Activated T-helper 17 cell treated with anti-CD3 and anti-CD28 coated beads, Interleukin-2, amount 50 U/mL, for 72 hours (primary cell): ENCODE measurements at regions not wholly inside any gene's neighbourhood (a gene's known extent, or its start where the extent isn't known, plus 50 kb on each side); places are given as distances from the start of the nearest gene placed in this dataset.

Experiments used
- ATAC-seq: fragments of 150-1000 bp; cut with Tn5 transposase; replicated peaks from 2 replicates; pipeline ENCODE4 v1.10.0; 2021; ENCODE audit warnings: mild to moderate bottlenecking, moderate library complexity
- H3K27ac Mint-ChIP-seq: one replicate; pipeline ENCODE4 v1.8.0; 2022; ENCODE audit warnings: mixed read lengths
- H3K27me3 Mint-ChIP-seq: one replicate; pipeline ENCODE4 v1.8.0; 2022; ENCODE audit warnings: mixed read lengths
- H3K36me3 Mint-ChIP-seq: one replicate; pipeline ENCODE4 v1.8.0; 2022; ENCODE audit warnings: low read depth, mild to moderate bottlenecking, mixed read lengths
- H3K4me1 Mint-ChIP-seq: one replicate; pipeline ENCODE4 v1.8.0; 2022; ENCODE audit warnings: mixed read lengths
- H3K4me3 Mint-ChIP-seq: one replicate; pipeline ENCODE4 v1.8.0; 2022; ENCODE audit warnings: mild to moderate bottlenecking, mixed read lengths
- H3K9me3 Mint-ChIP-seq: one replicate; pipeline ENCODE4 v1.8.0; 2022; ENCODE audit warnings: mixed read lengths

DNA sequence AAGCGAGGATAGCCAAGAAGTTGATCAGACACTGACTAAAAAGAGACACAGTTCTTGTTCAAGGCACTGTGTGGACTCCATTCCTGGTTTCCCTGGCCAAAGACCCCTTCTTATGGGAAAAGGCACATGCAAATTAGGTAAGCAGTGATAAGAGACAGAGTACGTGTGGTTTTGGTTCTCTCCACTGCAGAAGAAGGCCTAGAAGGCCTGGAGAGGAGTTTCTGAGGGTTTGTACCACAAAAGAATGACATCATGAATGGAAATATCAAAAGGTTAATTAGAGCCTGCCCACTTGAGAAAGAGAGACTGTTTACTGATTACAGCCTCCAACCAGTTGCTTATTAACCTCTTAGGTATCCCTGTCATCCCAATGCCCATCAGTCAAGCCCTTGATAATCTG lies 137.5 kb downstream of the ZNF365 start:
- no peak overlapping the region for H3K27ac Mint-ChIP-seq
- peaks cover 12% of the 10 kb centered on the region for H3K27me3 Mint-ChIP-seq
- H3K36me3 Mint-ChIP-seq = no peaks in the 10 kb centered on the region
- no peak overlapping the region for H3K4me3 Mint-ChIP-seq
- ATAC-seq = peak; percentile 72
- H3K9me3 Mint-ChIP-seq = no peaks in the 10 kb centered on the region
- no peaks in the 10 kb centered on the region for H3K4me1 Mint-ChIP-seq

DNA sequence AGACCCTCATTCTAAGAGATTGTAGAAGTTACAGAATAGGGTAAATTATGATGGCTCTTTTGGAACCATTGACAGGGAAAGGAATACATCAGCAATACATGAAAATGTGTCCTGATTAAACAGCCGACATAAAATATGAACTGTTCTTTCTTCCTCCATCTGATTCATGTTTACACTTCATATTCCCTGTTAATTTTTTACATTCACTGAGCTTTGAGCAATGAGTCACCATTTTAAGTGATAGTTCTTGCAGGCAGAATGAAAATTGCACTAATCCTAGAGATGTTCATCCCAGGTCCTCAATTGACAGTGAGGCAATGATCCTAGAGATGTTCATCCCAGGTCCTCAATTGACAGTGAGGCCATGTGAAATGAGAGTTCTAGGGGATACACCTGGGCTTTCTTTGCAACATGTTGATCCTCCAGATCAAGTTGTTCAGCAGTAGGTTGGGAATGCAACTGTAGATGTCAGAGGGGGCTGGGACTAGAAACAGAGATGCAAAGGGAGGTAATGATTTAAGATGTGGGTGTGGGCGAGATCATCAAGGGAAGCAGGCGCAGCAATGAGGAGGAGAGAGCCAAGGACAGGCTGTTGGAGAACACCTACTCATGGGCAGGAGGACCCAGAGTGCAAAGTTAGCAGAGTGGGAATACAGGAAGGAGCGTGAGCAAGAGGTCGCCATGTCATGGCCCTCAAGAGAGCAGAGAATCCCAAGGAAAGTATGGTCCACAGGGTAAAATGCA lies 138.7 kb downstream of the ZNF365 start:
- H3K9me3 Mint-ChIP-seq = no peaks in the 10 kb centered on the region
- H3K36me3 Mint-ChIP-seq = no peaks in the 10 kb centered on the region
- no peak overlapping the region for H3K27ac Mint-ChIP-seq
- H3K4me1 Mint-ChIP-seq = no peaks in the 10 kb centered on the region
- ATAC-seq = no peak
- H3K27me3 Mint-ChIP-seq = peaks cover 14% of the 10 kb centered on the region
- no peak overlapping the region for H3K4me3 Mint-ChIP-seq

DNA sequence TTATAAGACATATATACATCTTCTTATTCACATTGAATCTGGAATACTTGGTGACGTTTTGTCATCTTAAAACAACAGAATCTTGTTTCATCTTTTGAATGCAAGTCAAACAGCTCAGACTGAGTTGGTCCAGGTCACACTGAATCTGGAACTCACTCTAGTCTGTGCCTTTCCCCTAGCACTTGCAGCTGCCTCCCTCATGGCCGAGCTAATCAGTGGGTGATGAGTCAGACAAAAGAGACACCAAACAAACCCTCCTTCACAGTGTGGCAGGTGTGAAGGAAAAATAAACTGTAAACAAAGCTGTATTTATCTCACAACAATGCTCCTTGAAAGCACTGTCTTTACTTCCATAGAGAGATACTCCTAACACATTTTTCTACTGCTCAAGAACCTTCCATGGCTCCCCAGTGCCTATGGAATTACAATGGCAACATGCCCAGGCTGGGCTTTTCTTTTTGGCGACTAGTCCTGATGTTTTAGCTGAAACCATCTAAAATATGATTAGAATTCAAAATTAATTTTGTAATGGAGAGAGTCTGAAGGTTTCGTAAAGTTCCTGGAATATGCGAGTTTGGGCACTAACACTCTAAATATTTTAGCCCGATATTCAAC lies 140.0 kb downstream of the ZNF365 start:
- H3K4me1 Mint-ChIP-seq = no peaks in the 10 kb centered on the region
- no peaks in the 10 kb centered on the region for H3K9me3 Mint-ChIP-seq
- H3K36me3 Mint-ChIP-seq = no peaks in the 10 kb centered on the region
- H3K27me3 Mint-ChIP-seq = peaks cover 14% of the 10 kb centered on the region
- no peak overlapping the region for H3K4me3 Mint-ChIP-seq
- H3K27ac Mint-ChIP-seq = no peak overlapping the region
- ATAC-seq = peak; percentile 42

DNA sequence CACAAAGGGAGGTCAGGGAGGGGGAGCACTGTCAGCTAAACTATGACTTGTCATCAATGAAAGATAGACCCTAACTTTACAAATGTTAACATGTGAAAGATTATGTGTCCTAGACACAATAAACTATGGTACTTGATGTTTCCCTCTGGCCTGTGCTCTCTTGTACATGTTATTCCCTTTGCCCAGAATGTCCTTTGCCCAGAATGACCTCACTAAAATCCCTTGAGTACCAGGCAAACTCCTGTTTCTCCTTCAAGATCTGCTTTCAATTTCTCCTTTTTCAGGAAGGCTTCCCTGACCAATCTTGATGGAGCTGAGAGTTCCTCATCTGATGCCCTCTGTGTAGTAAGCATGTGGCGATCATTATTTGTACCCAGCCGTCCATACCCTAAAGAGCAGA lies 143.1 kb downstream of the ZNF365 start:
- ATAC-seq = no peak
- Mint-ChIP-seq H3K27ac (no peak overlapping the region), H3K4me3 (no peak overlapping the region), H3K27me3 (peaks cover 12% of the 10 kb centered on the region), H3K4me1 (no peaks in the 10 kb centered on the region), H3K9me3 (no peaks in the 10 kb centered on the region), H3K36me3 (no peaks in the 10 kb centered on the region)

DNA sequence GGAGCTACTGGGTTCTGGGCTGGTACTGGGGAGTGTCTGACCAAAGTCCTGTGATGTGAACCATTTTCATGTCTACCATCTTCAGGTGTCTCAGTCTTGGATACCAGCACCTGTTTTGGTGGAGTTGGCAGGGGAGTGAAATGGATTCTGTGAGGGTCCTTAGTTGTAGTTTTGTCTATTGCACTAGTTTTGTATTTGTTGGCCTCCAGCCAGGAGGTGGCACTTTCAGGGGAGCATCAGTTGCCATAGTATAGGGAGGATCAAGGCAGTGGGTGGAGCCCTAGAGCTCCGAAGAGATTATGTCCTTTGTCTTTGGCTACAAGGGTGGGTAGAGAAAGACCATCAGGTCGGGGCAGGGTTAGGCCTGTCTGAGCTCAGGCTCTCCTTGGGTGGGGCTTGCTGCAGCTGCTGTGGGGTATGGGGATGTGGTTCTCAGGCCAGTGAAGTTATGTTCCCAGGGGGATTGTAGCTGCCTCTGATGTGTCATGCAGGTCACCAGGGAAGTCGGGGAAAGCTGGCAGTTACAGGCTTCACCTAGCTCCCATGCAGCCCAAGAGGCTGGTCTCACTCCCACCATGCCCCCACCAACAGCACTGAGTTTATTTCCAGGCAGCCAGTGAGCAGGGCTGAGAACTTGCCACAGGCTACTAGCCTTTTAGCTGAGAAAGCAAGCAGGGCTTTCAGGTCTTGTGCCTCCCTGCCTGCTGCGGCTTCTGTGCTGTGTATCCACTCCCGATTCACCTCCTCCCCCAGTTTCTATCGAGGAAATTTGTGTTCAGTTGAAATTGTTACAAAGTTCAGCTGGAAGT lies 153.1 kb downstream of the ZNF365 start:
- Mint-ChIP-seq H3K4me1 (peaks cover 23% of the 10 kb centered on the region), H3K36me3 (no peaks in the 10 kb centered on the region), H3K27ac (peak overlapping the region; percentile 89), H3K27me3 (peaks cover 12% of the 10 kb centered on the region), H3K4me3 (peak overlapping the region; percentile 64), H3K9me3 (peaks cover 5% of the 10 kb centered on the region)
- no peak for ATAC-seq

DNA sequence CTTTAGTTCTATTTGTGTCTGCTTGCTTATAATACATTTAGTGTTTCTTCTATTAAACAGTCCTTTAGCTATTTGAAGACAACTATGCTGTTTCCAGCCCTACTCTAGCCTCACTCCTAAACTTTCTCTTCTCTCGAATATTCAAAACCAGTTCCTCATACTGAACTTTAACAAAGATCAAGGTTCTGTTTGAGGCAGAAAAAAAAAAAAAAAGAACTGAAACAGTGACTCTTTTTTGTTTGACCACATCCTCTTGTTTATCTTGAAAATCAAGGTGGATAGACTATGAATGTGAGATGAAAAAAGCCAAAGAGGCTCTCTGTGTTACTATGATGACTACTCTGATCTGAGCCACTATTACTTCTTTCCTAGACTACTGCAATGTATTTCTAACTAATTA lies 154.3 kb downstream of the ZNF365 start:
- Mint-ChIP-seq H3K27ac (peak overlapping the region; percentile 89), H3K4me3 (peak overlapping the region; percentile 64), H3K27me3 (peaks cover 12% of the 10 kb centered on the region), H3K4me1 (peaks cover 23% of the 10 kb centered on the region), H3K36me3 (no peaks in the 10 kb centered on the region), H3K9me3 (peaks cover 5% of the 10 kb centered on the region)
- ATAC-seq = peak; percentile 99

DNA sequence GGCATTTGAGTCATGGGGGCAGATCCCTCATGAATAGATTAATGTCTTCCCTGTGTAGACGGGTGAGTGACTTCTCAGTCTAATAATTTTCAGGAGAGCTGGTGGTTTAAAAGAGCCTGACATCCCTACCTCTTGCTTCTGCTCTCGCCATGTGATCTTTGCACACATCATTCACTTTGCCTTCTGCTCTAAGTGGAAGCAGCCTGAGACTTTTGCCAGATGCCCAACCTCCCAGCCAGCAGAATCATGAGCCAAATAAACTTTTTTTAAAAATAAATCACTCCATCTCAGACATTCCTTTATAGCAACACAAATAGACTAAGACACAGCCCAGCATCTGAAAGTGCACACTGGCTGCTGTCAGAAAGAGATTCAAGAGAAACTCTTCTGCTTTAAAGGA lies 155.2 kb downstream of the ZNF365 start:
- Mint-ChIP-seq H3K27me3 (peaks cover 12% of the 10 kb centered on the region), H3K36me3 (no peaks in the 10 kb centered on the region), H3K4me1 (peaks cover 23% of the 10 kb centered on the region), H3K4me3 (no peak overlapping the region), H3K9me3 (peaks cover 5% of the 10 kb centered on the region), H3K27ac (no peak overlapping the region)
- no peak for ATAC-seq

DNA sequence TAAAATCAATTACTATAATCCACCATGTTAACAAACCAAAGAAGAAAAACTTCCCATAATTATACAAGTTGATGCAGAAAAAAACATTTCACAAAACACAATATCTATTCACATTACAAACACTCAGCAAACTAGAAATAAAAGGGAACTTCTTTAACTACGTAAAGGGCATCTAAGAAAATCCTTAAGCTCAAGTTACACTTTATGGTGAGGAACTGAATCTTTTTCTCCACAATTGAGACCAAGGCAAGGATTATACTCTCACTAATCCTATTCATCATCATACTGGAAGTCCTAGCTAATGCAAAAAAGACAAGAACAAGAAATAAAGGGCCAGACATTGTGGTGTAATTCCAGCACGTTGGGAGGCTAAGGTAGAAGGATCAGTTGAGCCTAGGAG lies 159.9 kb downstream of the ZNF365 start:
- H3K4me3 Mint-ChIP-seq = no peak overlapping the region
- H3K27ac Mint-ChIP-seq = no peak overlapping the region
- ATAC-seq = no peak
- no peaks in the 10 kb centered on the region for H3K4me1 Mint-ChIP-seq
- no peaks in the 10 kb centered on the region for H3K36me3 Mint-ChIP-seq
- H3K9me3 Mint-ChIP-seq = no peaks in the 10 kb centered on the region
- no peaks in the 10 kb centered on the region for H3K27me3 Mint-ChIP-seq

DNA sequence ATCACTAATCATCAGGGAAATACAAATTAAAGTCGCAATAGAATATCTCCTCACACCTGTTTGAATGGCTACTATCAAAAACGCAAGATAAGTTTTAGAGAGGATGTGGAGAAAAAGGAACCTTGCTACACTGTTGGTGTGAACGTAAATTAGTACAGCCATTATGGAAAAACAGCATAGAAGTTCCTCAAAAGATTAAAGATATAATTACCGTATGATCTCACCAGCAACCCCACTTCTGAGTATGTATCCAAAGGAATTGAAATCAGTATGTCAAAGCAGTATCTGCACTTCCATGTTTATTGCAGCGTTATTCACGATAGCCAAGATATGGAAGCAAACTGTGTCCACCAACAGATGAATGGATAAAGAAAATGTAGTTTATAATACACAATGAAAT lies 164.4 kb downstream of the ZNF365 start:
- Mint-ChIP-seq H3K4me1 (no peaks in the 10 kb centered on the region), H3K27me3 (no peaks in the 10 kb centered on the region), H3K27ac (no peak overlapping the region), H3K4me3 (no peak overlapping the region), H3K36me3 (no peaks in the 10 kb centered on the region), H3K9me3 (no peaks in the 10 kb centered on the region)
- ATAC-seq = no peak

DNA sequence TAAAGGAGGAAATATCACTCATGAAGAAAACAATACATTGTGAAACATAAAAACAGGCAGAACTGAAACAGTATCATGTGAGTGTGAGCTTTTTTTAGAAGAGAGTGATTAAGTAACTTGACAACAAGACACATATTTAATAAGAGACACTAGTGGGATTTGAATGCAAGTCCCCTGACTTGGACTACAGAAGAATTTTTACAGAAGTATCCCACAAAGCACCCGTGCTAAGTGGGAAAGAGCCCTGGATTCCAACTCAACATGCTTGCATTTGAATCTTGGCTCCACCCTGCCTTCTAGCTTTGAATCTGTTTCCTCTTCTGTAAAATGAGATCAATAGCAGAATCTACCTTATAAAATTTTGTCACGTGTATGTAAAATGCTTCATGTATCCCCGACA lies 166.2 kb downstream of the ZNF365 start:
- no peaks in the 10 kb centered on the region for H3K4me1 Mint-ChIP-seq
- no peak for ATAC-seq
- H3K27me3 Mint-ChIP-seq = no peaks in the 10 kb centered on the region
- H3K36me3 Mint-ChIP-seq = no peaks in the 10 kb centered on the region
- no peak overlapping the region for H3K27ac Mint-ChIP-seq
- no peaks in the 10 kb centered on the region for H3K9me3 Mint-ChIP-seq
- no peak overlapping the region for H3K4me3 Mint-ChIP-seq

DNA sequence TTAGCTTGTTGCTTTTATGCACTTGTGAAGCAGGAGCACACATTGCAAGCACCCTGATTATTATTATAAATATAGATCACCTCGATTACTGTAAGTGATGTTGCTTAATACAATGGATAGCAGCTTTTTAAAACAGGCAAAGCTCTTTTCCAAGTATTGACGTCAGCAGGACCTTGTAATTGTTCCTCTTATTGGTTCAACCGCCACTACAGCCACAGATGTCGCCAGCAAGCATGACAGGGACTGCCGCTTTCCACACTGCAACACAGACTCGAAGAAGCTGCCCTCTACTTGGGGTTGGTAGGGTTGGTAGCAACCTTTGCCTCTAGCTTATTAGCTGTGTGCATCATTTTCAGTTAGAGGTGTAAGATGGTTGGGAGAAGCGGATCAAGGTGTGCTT lies 167.6 kb downstream of the ZNF365 start:
- H3K36me3 Mint-ChIP-seq = no peaks in the 10 kb centered on the region
- H3K4me1 Mint-ChIP-seq = no peaks in the 10 kb centered on the region
- H3K9me3 Mint-ChIP-seq = no peaks in the 10 kb centered on the region
- ATAC-seq = no peak
- no peak overlapping the region for H3K4me3 Mint-ChIP-seq
- H3K27me3 Mint-ChIP-seq = peaks cover 2% of the 10 kb centered on the region
- H3K27ac Mint-ChIP-seq = no peak overlapping the region

DNA sequence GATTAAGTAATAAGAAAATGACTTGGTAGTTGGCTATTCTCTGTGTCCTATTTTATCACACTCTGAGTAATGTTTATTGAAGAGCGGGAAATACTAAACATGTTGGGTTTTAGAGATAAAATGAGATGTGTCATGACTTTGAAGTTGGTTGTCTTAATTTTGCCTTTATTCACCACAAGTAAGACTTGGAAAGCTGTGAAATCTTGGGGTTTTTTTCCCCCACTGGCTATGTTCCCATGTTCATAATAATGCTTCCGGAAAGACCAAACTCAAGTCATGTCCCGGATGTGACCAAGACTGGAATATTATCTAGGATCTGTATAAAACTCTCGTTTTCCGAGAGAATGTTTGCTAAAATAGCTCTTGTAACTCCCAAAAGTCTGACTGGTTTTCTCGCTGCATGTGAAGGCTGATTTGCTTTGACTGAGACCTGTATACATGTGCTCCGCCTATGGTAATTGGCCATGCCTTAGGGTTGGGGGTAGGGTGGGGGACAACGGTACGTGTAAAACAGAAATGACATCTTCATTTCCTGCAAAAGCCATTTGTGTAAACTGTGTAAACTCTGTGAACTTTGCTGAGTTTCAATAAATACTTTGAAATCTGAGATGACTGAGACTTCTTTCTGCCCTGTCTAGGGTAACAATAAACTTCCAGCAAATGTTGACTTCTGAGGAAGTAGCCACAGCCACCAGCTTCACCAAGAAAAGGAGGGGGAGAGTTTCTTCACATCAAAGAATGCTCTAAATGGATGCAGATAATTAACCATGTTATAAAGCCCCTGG lies 169.6 kb downstream of the ZNF365 start:
- Mint-ChIP-seq H3K4me3 (no peak overlapping the region), H3K9me3 (no peaks in the 10 kb centered on the region), H3K4me1 (no peaks in the 10 kb centered on the region), H3K27ac (no peak overlapping the region), H3K27me3 (peaks cover 5% of the 10 kb centered on the region), H3K36me3 (no peaks in the 10 kb centered on the region)
- ATAC-seq = no peak

DNA sequence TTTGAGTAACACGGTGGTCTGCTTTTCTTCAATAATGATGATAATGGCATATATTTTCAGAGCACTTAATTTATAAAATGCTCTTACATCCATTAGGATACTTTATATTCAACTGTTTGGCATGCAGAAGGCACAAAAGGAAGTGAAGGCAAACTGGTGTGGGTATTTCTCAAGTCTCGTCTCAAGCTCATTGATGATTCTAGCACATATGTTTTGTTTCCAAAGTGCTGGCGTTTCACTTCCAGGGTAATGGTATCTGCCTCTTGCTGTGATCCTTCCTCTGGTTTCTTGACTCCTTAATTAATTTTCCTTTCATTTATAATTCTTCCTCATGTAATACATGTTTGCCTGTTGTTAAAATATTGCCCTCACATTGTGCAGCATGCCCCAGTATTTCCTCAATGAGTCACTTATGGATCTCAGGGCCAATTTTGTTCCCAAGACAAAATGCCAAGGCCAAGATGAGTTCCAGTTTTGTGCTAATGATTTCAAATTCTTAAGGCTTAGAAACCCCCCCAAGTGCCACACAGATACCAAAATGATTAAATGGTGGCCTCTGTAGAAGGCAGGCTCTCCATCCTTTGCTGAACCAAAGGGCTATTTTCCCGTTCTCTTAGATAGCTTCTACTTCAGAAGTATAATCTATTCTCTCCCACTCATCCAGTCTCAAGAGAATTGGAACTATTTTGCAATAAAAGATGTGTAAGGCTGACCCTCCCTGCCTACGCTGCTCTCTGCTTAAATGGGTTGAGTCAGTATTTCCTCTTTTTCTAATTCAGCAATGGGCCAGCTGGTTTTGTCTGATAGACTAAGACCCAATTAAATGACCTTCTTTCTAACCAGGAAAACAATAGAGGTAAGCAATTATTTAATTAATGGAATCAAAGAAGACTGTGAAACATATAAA lies 171.2 kb downstream of the ZNF365 start:
- Mint-ChIP-seq H3K36me3 (no peaks in the 10 kb centered on the region), H3K27me3 (peaks cover 5% of the 10 kb centered on the region), H3K4me1 (no peaks in the 10 kb centered on the region), H3K27ac (no peak overlapping the region), H3K9me3 (no peaks in the 10 kb centered on the region), H3K4me3 (no peak overlapping the region)
- no peak for ATAC-seq

DNA sequence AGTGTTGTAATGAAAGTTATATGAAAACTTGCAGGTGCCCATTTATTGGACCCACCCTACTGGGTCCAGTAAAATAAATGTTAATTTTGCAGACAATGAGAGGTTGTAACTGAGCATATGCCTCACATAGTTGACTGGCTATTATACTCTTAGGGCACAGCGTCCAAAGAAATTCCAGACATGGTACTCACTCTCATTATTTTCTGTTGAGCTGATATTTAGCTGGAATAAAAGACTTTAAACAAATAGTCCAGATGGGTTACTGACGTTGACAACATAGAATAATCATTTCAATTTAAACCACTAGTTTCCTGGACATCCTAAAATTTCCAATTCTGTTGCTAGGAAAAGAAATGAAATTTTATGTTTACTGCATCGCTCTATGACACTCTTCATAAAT lies 174.5 kb downstream of the ZNF365 start:
- Mint-ChIP-seq H3K9me3 (no peaks in the 10 kb centered on the region), H3K4me1 (no peaks in the 10 kb centered on the region), H3K27me3 (peaks cover 5% of the 10 kb centered on the region), H3K27ac (no peak overlapping the region), H3K36me3 (no peaks in the 10 kb centered on the region), H3K4me3 (no peak overlapping the region)
- no peak for ATAC-seq
